Activated T-cell treated with anti-CD3 and anti-CD28 coated beads, Interleukin-2, amount 50 U/mL, for 48 hours (primary cell): ENCODE measurements at regions not wholly inside any gene's neighbourhood (a gene's known extent, or its start where the extent isn't known, plus 50 kb on each side); places are given as distances from the start of the nearest gene placed in this dataset.
"Not testable (repeated sequence)": the region's sequence is repeated elsewhere in the genome, so short reads cannot be mapped to it uniquely, and the experiment has no call there.

Experiments
- DNase-seq, 2 experiments: peaks; one replicate each; pipeline ENCODE4 v3.0.0-alpha.2; 2020

GRCh38 chr2:176777262-176777661, 435.3 kb upstream of the HNRNPA3 start:
- DNase-seq = no peak

- DNase-seq = no peak
These were observed 432.7 kb upstream of the HNRNPA3 start for GRCh38 chr2:176779917-176780316.

DNA sequence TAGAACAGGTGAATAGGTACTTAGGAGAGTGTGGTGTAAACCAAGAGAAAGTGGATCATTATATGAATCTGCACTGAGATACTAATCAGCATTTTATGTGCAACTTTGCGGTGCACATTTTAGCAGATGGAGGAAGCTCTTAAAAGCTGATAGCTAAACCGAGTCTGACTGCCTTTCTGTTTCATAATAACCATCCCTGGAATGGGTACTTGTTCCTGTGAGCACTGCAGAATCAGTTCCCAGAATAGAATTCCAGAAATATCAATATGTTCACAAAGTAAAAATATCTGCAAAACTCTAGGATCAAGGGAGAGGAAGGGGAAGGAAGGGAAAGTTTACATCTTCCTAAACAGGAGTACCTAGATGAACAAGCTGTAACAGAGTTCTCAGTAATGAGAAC, 432.2 kb upstream of the HNRNPA3 start:
- DNase-seq = no peak

DNA sequence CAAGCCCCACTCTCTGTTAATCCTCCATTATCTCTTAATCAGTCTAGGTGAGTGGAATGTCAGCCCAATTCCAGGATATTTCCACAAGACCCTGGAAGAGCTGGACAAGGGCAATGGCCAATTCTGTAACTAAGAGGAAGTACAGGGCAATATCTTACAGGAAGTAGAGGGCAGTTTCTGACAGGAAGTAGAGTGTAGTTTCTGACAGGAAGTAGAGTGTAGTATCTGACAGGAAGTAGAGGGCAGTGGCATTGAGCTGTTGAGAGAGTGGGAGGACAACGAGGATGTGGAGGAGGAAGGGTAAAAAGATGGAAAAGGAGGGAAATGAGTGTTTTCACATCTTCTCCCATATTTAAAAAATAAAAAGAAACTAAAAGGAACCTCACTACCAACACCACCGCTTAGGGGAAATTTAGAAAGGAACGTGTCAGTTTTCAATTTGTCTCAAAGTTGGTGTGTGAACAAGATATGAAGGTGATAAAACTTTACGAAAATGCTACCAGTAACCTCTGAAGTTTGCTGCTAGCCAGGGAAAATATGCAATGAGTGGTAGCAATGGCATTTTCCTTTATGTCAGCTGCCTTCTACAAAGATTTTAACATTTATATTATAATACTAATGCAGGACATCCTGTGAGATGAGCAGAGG, 430.9 kb upstream of the HNRNPA3 start:
- no peak for DNase-seq

- DNase-seq = no peak
These were observed 427.9 kb upstream of the HNRNPA3 start for GRCh38 chr2:176784633-176785200.

GRCh38 chr2:176789751-176790150, 422.8 kb upstream of the HNRNPA3 start:
- DNase-seq = no peak

- DNase-seq = no peak
These were observed 422.1 kb upstream of the HNRNPA3 start for GRCh38 chr2:176790468-176790867.

- no peak for DNase-seq
These were observed 418.8 kb upstream of the HNRNPA3 start for GRCh38 chr2:176793792-176794191.

- no peak for DNase-seq
These were observed 418.2 kb upstream of the HNRNPA3 start for GRCh38 chr2:176794392-176794791.

GRCh38 chr2:176795823-176796222, 416.8 kb upstream of the HNRNPA3 start:
- no peak for DNase-seq

- DNase-seq = not testable (repeated sequence)
These were observed 415.9 kb upstream of the HNRNPA3 start for GRCh38 chr2:176796677-176797076.

- DNase-seq = no peak
These were observed 408.2 kb upstream of the HNRNPA3 start for GRCh38 chr2:176804392-176804791.

- DNase-seq = no peak
These were observed 407.2 kb upstream of the HNRNPA3 start for GRCh38 chr2:176805345-176805744.

- no peak for DNase-seq
These were observed 400.3 kb upstream of the HNRNPA3 start for GRCh38 chr2:176812246-176812775.

- no peak for DNase-seq
These were observed 399.4 kb upstream of the HNRNPA3 start for GRCh38 chr2:176813156-176813555.

GRCh38 chr2:176813621-176814049, 399.0 kb upstream of the HNRNPA3 start:
- DNase-seq = no peak

DNA sequence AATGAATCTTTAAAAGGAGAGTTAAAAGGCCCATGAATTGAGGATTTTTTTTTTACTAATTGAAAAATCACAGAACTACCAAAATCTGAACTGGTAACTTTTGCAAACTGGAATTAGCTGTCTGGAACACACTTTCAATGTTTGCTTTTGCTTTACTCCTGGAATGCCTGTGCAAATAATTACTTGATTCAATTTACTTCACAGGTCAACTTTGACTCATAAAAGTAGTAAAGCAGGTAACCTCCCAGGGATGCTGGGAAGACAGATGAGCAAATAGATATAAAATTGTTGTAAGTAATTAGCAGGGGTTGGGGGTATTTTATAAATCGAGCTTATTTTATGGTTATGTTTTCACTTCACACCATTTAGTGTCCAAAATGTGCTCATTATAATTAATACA, 398.3 kb upstream of the HNRNPA3 start:
- no peak for DNase-seq

DNA sequence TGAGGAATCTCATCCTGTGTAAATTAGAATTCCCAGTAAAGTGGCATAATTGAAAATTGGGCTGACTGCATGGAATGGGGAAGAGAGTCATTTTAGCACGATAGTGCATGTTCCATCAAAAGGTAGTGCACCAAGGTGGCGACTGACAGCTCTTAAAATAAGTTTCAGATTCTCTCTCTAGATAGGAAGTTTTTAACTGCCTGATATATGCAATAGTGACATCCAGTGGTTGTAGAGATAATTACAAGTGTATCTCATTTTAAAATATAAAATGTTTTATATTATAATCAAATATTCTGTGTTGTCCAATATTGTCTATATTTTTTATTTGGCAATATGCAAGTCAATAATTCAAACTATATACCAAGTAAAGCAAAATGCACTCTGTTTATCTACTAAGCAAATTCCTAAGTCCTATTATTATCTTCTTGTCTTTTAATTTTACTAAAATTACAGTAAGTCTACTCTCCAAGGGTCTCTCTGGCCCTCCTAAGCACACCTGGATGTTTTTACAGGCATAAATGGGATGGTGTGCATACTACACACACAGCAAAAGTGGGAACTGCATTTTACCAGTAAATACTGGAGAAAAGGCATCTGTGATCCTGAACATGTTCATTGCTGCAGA, 397.7 kb upstream of the HNRNPA3 start:
- no peak for DNase-seq

- DNase-seq = peak; percentile 50 to 51
These were observed 395.5 kb upstream of the HNRNPA3 start for GRCh38 chr2:176817061-176817565.

GRCh38 chr2:176818076-176818475, 394.5 kb upstream of the HNRNPA3 start:
- no peak for DNase-seq

DNA sequence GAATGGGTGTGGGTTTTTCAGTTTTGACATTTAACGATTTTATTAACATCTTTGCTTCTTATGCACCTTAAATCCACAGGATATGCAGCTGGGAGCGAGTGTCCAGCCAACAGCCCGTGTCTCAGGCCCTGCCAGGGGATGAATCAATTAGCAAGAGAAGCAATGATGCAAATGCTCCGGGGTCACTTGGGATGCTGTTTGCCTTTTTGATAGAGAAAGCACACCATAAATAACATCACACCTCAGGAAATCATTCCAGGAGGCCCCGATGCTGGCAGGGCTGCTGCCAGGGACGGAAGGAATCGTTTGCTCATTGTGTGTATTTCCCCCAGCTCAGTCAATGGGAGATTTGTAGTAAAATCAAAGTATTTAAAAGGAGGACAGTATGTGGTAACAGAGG, 394.0 kb upstream of the HNRNPA3 start:
- no peak for DNase-seq

GRCh38 chr2:176819306-176819705, 393.3 kb upstream of the HNRNPA3 start:
- DNase-seq = no peak

DNA sequence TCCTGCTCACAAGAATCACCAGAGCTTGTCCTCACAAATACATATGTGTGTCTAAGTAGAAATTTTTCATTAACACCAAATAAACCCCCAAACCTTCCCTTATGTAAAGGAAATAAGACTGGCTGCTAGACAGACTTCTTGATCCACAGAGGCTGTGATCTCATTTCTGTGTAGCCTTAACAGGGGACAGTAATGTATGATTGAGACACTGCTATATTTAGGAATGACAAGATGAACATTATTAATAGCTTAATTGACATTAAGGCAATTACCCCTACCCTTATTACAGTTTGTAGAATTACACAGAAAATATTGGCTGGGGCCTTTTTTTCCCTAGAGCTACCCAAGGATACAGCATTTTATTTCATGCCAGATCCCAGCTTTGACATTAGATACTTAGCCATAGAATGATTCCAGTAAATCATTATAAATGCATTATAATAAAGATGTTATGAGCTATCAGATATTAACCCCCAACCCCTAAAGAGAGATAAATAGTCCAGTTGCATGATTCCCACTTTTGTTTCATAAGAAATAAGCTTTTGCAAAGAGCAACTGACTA, 392.1 kb upstream of the HNRNPA3 start:
- DNase-seq = no peak

GRCh38 chr2:176821350-176821749, 391.2 kb upstream of the HNRNPA3 start:
- DNase-seq = no peak
